ENCODE measurements at regions not wholly inside any gene's neighbourhood (a gene's known extent, or its start where the extent isn't known, plus 50 kb on each side); places are given as distances from the start of the nearest gene placed in this dataset.

GRCh38 chr9:109992293-109992692, 212.3 kb downstream of the PALM2AKAP2 start:
- Histone ChIP-seq H3K56ac (ENCODE audit: extremely low read depth, insufficient read depth, low read length) (no peak overlapping the region), H2BK20ac (ENCODE audit: low read depth, low read length) (no peak overlapping the region), H3K9me1 (ENCODE audit: insufficient read depth, low read length) (peaks cover 3% of the 10 kb centered on the region), H3K36me3 (ENCODE audit: control insufficient read depth, insufficient read depth, low read length) (no peaks in the 10 kb centered on the region; the same call in 1 of the 2 replicates), H3K9me3 (ENCODE audit: control insufficient read depth, insufficient read depth, low read length) (peaks cover 5% of the 10 kb centered on the region), H3K4me1 (ENCODE audit: control insufficient read depth, insufficient read depth, low read length) (peaks cover 7% of the 10 kb centered on the region; the same call in 1 of the 2 replicates), H2AK5ac (ENCODE audit: low read depth, low read length) (no peak overlapping the region), H3K27ac (ENCODE audit: insufficient read depth, low read length) (no peak overlapping the region), H3K4me3 (ENCODE audit: insufficient read depth, low read depth, low read length) (no peak overlapping the region), H4K91ac (ENCODE audit: insufficient read depth, low read depth, low read length) (no peak overlapping the region), H4K5ac (ENCODE audit: low read depth, low read length) (no peak overlapping the region), H3K79me1 (ENCODE audit: low read depth in 1 of 2, low read length in 2 of 2) (peaks cover 23 to 50% of the 10 kb centered on the region in 2 experiments; a peak in 3 of 4 replicates), H3K4ac (ENCODE audit: low read depth, low read length) (no peak overlapping the region), H2AK9ac (replicated peaks; ENCODE audit: low read depth, low read length, poor library complexity) (no peak overlapping the region), H2BK15ac (ENCODE audit: low read depth, low read length) (no peak overlapping the region), H3K14ac (replicated peaks; ENCODE audit: low read depth, low read length) (no peak overlapping the region), H3K23ac (ENCODE audit: low read depth, low read length) (no peak overlapping the region), H4K20me1 (ENCODE audit: insufficient read depth, low read length) (no peaks in the 10 kb centered on the region), H2BK5ac (ENCODE audit: low read depth, low read length, poor library complexity, severe bottlenecking) (no peak overlapping the region), H2AFZ (replicated peaks; ENCODE audit: low read length, poor library complexity) (no peak overlapping the region), H3K18ac (ENCODE audit: low read depth, low read length) (no peak overlapping the region), H3K9ac (ENCODE audit: low read depth, low read length) (no peak overlapping the region), H2BK120ac (ENCODE audit: low read depth, low read length) (no peak overlapping the region), H3K4me2 (ENCODE audit: low read depth, low read length) (no peak overlapping the region), H4K8ac (ENCODE audit: low read depth in 2 of 2, low read length in 2 of 2) (no peak overlapping the region), H3K27me3 (ENCODE audit: control insufficient read depth, insufficient read depth, low read length) (no peaks in the 10 kb centered on the region)
- intact Hi-C loops (cut with micrococcal nuclease) (no loop called here), in situ Hi-C loops (cut with MboI; ENCODE audit: low sequenced_read_pairs) (no loop called here), dilution Hi-C loops (cut with HindIII; ENCODE audit: low sequenced_read_pairs, unreplicated experiment) (no loop called here)
- DNase-seq (no peak), ATAC-seq (ENCODE audit: low read depth) (no peak)
- WGBS, 2 experiments (ENCODE audit: extremely low coverage in 2 of 2, insufficient read length in 1 of 2): no CpG with 5 or more reads among the region's 1 CpG
- TF ChIP-seq RFX5 (IDR thresholded peaks at IDR 0.05; ENCODE audit: low read depth, low read length): no peak
- no peak for TF ChIP-seq FOS (IDR thresholded peaks at IDR 0.05; ENCODE audit: low read depth, low read length)
- no peak for TF ChIP-seq USF2 (IDR thresholded peaks at IDR 0.05; ENCODE audit: low read depth, low read length)
- no peak for TF ChIP-seq ELK1 (IDR thresholded peaks at IDR 0.05; ENCODE audit: borderline replicate concordance, low read depth, low read length)
- no peak for TF ChIP-seq POLR2A (IDR thresholded peaks at IDR 0.05; ENCODE audit: low read depth, low read length)
- no peak for TF ChIP-seq RAD21 (IDR thresholded peaks at IDR 0.05; ENCODE audit: low read length)
- TF ChIP-seq SMC3 (IDR thresholded peaks at IDR 0.05; ENCODE audit: low read depth, low read length): no peak
- no peak for TF ChIP-seq CHD1 (IDR thresholded peaks at IDR 0.05; ENCODE audit: low read depth, low read length)
- TF ChIP-seq RCOR1 (IDR thresholded peaks at IDR 0.05; ENCODE audit: insufficient replicate concordance, low read length): no peak
- TF ChIP-seq MAFK (IDR thresholded peaks at IDR 0.05; ENCODE audit: low read depth, low read length): no peak
- no peak for TF ChIP-seq CTCF (conservative IDR thresholded peaks at IDR 0.05; ENCODE audit: low read depth, low read length)
- no peak for TF ChIP-seq BHLHE40 (IDR thresholded peaks at IDR 0.05; ENCODE audit: low read depth, low read length)
- TF ChIP-seq MXI1 (IDR thresholded peaks at IDR 0.05; ENCODE audit: borderline replicate concordance, low read depth, low read length): no peak
- no peak for TF ChIP-seq CEBPB (IDR thresholded peaks at IDR 0.05; ENCODE audit: low read depth, low read length)
- no peak for TF ChIP-seq MAZ (IDR thresholded peaks at IDR 0.05; ENCODE audit: borderline replicate concordance, low read depth, low read length)
- no peak for TF ChIP-seq NFE2L2 (IDR thresholded peaks at IDR 0.05; ENCODE audit: low read depth, low read length)
- BruUV-seq (replicated peaks): no TSS peak
- ChIA-PET CTCF (no interaction called here), POLR2A (ENCODE audit: unreplicated experiment) (interaction anchor here (0.6 kb wide), 1 partner anchor 65 kb away, joined by 5 read pairs; no protein-coding TSS in a partner anchor)

Measured in IMR-90 (cell line).